GM23338 (cell line): ENCODE measurements at regions not wholly inside any gene's neighbourhood (a gene's known extent, or its start where the extent isn't known, plus 50 kb on each side); places are given as distances from the start of the nearest gene placed in this dataset.

Source experiments
- CTCF ChIP-seq, 2 experiments: fragments of 200-600 bp in 1 of 2; sonication (generic) in 1 of 2; conservative IDR thresholded peaks; 2 replicates each; pipeline versions ENCODE4 v1.5.1 to v1.6.1; 2016 to 2017; ENCODE audit warnings: antibody characterized with exemption in 2 of 2, low read depth in 2 of 2, mild to moderate bottlenecking in 2 of 2, moderate library complexity in 1 of 2
- EZH2 ChIP-seq: fragments of 200-600 bp; sonication (generic); IDR thresholded peaks from one replicate; pipeline ENCODE4 v1.8.0; 2017; ENCODE audit warnings: antibody characterized with exemption, mild to moderate bottlenecking, low read depth; ENCODE audit not compliant: unreplicated experiment
- POLR2AphosphoS5 ChIP-seq: IDR thresholded peaks from 2 replicates; pipeline ENCODE4 v1.6.1; 2016; ENCODE audit warnings: antibody characterized with exemption, low read depth
- STAT1 ChIP-seq: IDR thresholded peaks from one replicate; pipeline ENCODE4 v1.6.1; 2016; ENCODE audit warnings: antibody characterized with exemption; ENCODE audit not compliant: unreplicated experiment

GRCh38 chr3:140777631-140778233 is 99.9 kb downstream of the TRIM42 start:
- TF ChIP-seq EZH2, result no peak
- TF ChIP-seq POLR2AphosphoS5, result no peak
- no peak for TF ChIP-seq STAT1
- TF ChIP-seq CTCF (conservative IDR thresholded peaks at IDR 0.05; ENCODE audit: low read depth in 2 of 2), result no peak
